Caco-2 (cell line): ENCODE measurements at regions not wholly inside any gene's neighbourhood (a gene's known extent, or its start where the extent isn't known, plus 50 kb on each side); places are given as distances from the start of the nearest gene placed in this dataset.
"Not testable (repeated sequence)": the region's sequence is repeated elsewhere in the genome, so short reads cannot be mapped to it uniquely, and the experiment has no call there.

ENCODE experiments used
- BruUV-seq: library from RNA; stranded (reverse); fragments of 400-500 nt; replicated peaks from 2 replicates; lab custom pipeline; 2021; lab: Mats Ljungman, UMichigan
- CTCF ChIA-PET: fragments of 300-600 bp; sonication (Branson Sonifier 250); formaldehyde crosslinking; loops from one replicate; lab custom pipeline; 2022; ENCODE audit warnings: antibody characterized with exemption; lab: Charles Lee
- POLR2A ChIA-PET: fragments of 300-600 bp; sonication (Branson Sonifier 250); formaldehyde crosslinking; loops from one replicate; lab custom pipeline; 2022; ENCODE audit warnings: antibody characterized with exemption; lab: Charles Lee
- DNase-seq, 2 experiments: peaks; one replicate each; pipeline versions ENCODE4 v3.0.0 to v3.0.0-alpha.2; 2020 to 2022
- H3K27me3 ChIP-seq: replicated peaks from 2 replicates; pipeline ENCODE4 v1.6.0; 2011; ENCODE audit warnings: low read length; ENCODE audit not compliant: control insufficient read depth, insufficient read depth
- H3K36me3 ChIP-seq: 2 replicates; pipeline ENCODE4 v1.5.1; 2011; ENCODE audit warnings: low read length; ENCODE audit not compliant: control insufficient read depth, insufficient read depth
- H3K4me1 ChIP-seq: fragments of 250-450 bp; sonication (Bioruptor Pico); 2 replicates; pipeline ENCODE4 v1.5.1; 2020; ENCODE audit warnings: mild to moderate bottlenecking
- H3K4me3 ChIP-seq: 2 replicates; pipeline ENCODE4 v1.5.1; 2011; ENCODE audit warnings: low read depth, mild to moderate bottlenecking, control low read depth, low read length
- H3K9me3 ChIP-seq: fragments of 250-450 bp; sonication (Bioruptor Pico); 2 replicates; pipeline ENCODE4 v1.5.1; 2020; ENCODE audit warnings: mild to moderate bottlenecking, moderate library complexity
- H3K27ac Mint-ChIP-seq: one replicate; pipeline ENCODE4 v1.8.0; 2022; ENCODE audit warnings: mixed read lengths; ENCODE audit not compliant: unreplicated experiment
- H3K27me3 Mint-ChIP-seq: one replicate; pipeline ENCODE4 v1.8.0; 2022; ENCODE audit warnings: mixed read lengths; ENCODE audit not compliant: insufficient read depth, unreplicated experiment
- H3K36me3 Mint-ChIP-seq: one replicate; pipeline ENCODE4 v1.8.0; 2022; ENCODE audit warnings: mild to moderate bottlenecking, mixed read lengths; ENCODE audit not compliant: insufficient read depth, unreplicated experiment
- H3K4me1 Mint-ChIP-seq: one replicate; pipeline ENCODE4 v1.8.0; 2022; ENCODE audit warnings: low read depth, mixed read lengths; ENCODE audit not compliant: unreplicated experiment
- H3K4me3 Mint-ChIP-seq: one replicate; pipeline ENCODE4 v1.8.0; 2022; ENCODE audit warnings: mild to moderate bottlenecking, moderate library complexity, mixed read lengths; ENCODE audit not compliant: unreplicated experiment
- H3K9me3 Mint-ChIP-seq: one replicate; pipeline ENCODE4 v1.8.0; 2022; ENCODE audit warnings: mixed read lengths; ENCODE audit not compliant: unreplicated experiment
- intact Hi-C: fragments of 100-400 bp; cut with micrococcal nuclease; formaldehyde crosslinking; loops from one replicate; pipeline ENCODE4 v1.10.0; 2022; ENCODE audit not compliant: unreplicated experiment
- TF ChIP-seq, protein P1 (sequence below), 2 experiments: fragments of 200-600 bp in 1 of 2; IDR thresholded peaks; 1 replicate in 1 of 2; 2 replicates in 1 of 2; pipeline versions ENCODE4 v1.5.1 to v1.8.0; 2011 to 2022; ENCODE audit warnings: antibody characterized with exemption in 1 of 2, control low read depth in 1 of 2, inconsistent platforms in 1 of 2, low read depth in 1 of 2, low read length in 1 of 2, mild to moderate bottlenecking in 1 of 2, moderate library complexity in 1 of 2; ENCODE audit not compliant: insufficient read depth in 1 of 2, severe bottlenecking in 1 of 2, unreplicated experiment in 1 of 2

- BruUV-seq, result no TSS peak
- intact Hi-C loops, result no loop called here
- H3K36me3 ChIP-seq, result no peaks in the 10 kb centered on the region
- DNase-seq, result no peak
- Mint-ChIP-seq H3K36me3 (no peaks in the 10 kb centered on the region), H3K4me3 (no peak overlapping the region), H3K27me3 (no peaks in the 10 kb centered on the region), H3K4me1 (no peaks in the 10 kb centered on the region), H3K27ac (no peak overlapping the region), H3K9me3 (peaks cover 21% of the 10 kb centered on the region)
- peaks cover 14% of the 10 kb centered on the region; the same call in 1 of the 2 replicates for H3K9me3 ChIP-seq
- CTCF ChIA-PET, result no interaction called here
- TF ChIP-seq, protein P1, sequence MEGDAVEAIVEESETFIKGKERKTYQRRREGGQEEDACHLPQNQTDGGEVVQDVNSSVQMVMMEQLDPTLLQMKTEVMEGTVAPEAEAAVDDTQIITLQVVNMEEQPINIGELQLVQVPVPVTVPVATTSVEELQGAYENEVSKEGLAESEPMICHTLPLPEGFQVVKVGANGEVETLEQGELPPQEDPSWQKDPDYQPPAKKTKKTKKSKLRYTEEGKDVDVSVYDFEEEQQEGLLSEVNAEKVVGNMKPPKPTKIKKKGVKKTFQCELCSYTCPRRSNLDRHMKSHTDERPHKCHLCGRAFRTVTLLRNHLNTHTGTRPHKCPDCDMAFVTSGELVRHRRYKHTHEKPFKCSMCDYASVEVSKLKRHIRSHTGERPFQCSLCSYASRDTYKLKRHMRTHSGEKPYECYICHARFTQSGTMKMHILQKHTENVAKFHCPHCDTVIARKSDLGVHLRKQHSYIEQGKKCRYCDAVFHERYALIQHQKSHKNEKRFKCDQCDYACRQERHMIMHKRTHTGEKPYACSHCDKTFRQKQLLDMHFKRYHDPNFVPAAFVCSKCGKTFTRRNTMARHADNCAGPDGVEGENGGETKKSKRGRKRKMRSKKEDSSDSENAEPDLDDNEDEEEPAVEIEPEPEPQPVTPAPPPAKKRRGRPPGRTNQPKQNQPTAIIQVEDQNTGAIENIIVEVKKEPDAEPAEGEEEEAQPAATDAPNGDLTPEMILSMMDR (IDR thresholded peaks at IDR 0.05; ENCODE audit: insufficient read depth in 1 of 2, low read depth in 1 of 2, low read length in 1 of 2, severe bottlenecking in 1 of 2, unreplicated experiment in 1 of 2), result no peak
- H3K27me3 ChIP-seq, result no peaks in the 10 kb centered on the region
- no peaks in the 10 kb centered on the region for H3K4me1 ChIP-seq
- POLR2A ChIA-PET, result no interaction called here
- no peak overlapping the region for H3K4me3 ChIP-seq
Measured at GRCh38 chr2:40020997-40021396, 241.9 kb upstream of the THUMPD2 start.

GRCh38 chr2:40016151-40016885 lies 237.3 kb upstream of the THUMPD2 start:
- intact Hi-C loops, result no loop called here

GRCh38 chr2:40013962-40014361 lies 234.9 kb upstream of the THUMPD2 start:
- H3K27ac Mint-ChIP-seq, H3K9me3 ChIP-seq, CTCF ChIA-PET, POLR2A ChIA-PET, H3K36me3 ChIP-seq, H3K27me3 ChIP-seq, H3K4me1 Mint-ChIP-seq, intact Hi-C loops, H3K4me3 Mint-ChIP-seq, H3K36me3 Mint-ChIP-seq, H3K4me3 ChIP-seq, H3K4me1 ChIP-seq, BruUV-seq, H3K27me3 Mint-ChIP-seq, DNase-seq: not testable (repeated sequence)
- peaks cover 17% of the 10 kb centered on the region for H3K9me3 Mint-ChIP-seq

More at GRCh38 chr2:40016151-40016885, 237.3 kb upstream of the THUMPD2 start:
- Mint-ChIP-seq H3K27me3 (no peaks in the 10 kb centered on the region), H3K4me1 (no peaks in the 10 kb centered on the region), H3K4me3 (no peak overlapping the region), H3K27ac (no peak overlapping the region), H3K9me3 (peaks cover 30% of the 10 kb centered on the region), H3K36me3 (no peaks in the 10 kb centered on the region)
- Histone ChIP-seq H3K4me3 (no peak overlapping the region), H3K9me3 (peaks cover 10% of the 10 kb centered on the region; the same call in 1 of the 2 replicates), H3K4me1 (no peaks in the 10 kb centered on the region), H3K36me3 (no peaks in the 10 kb centered on the region), H3K27me3 (no peaks in the 10 kb centered on the region)
- ChIA-PET CTCF (no interaction called here), POLR2A (no interaction called here)
- BruUV-seq, result no TSS peak
- no peak for DNase-seq
- TF ChIP-seq, protein P1 (IDR thresholded peaks at IDR 0.05; ENCODE audit: insufficient read depth in 1 of 2, low read depth in 1 of 2, low read length in 1 of 2, severe bottlenecking in 1 of 2, unreplicated experiment in 1 of 2), result no peak
